ENCODE measurements at regions not wholly inside any gene's neighbourhood (a gene's known extent, or its start where the extent isn't known, plus 50 kb on each side); places are given as distances from the start of the nearest gene placed in this dataset.
"Not testable (repeated sequence)": the region's sequence is repeated elsewhere in the genome, so short reads cannot be mapped to it uniquely, and the experiment has no call there.

- not testable (repeated sequence) for H4K20me1 ChIP-seq (ENCODE audit: control insufficient read depth, insufficient read depth, low read depth, low read length); H3K4me3 ChIP-seq (ENCODE audit: low read length); H3K27ac ChIP-seq (ENCODE audit: low read depth, low read length); H3K27me3 ChIP-seq (ENCODE audit: control insufficient read depth, low read length); H3K9me2 ChIP-seq (replicated peaks; ENCODE audit: control insufficient read depth, low read length); H3K9me3 ChIP-seq (ENCODE audit: control insufficient read depth, insufficient read depth, low read length); H3K4me2 ChIP-seq (ENCODE audit: low read length); H3K79me2 ChIP-seq (ENCODE audit: control insufficient read depth, low read length); H3F3A ChIP-seq (ENCODE audit: control insufficient read depth, insufficient read depth); H3K4me1 ChIP-seq (ENCODE audit: control insufficient read depth, low read length); H3K36me3 ChIP-seq (ENCODE audit: control insufficient read depth, low read length)
Observed at GRCh38 chr9:97248252-97248651, 59.2 kb upstream of the CCDC180 start.

GRCh38 chr9:97243606-97244005, 63.9 kb upstream of the CCDC180 start:
- no peaks in the 10 kb centered on the region for H3F3A ChIP-seq (ENCODE audit: control insufficient read depth, insufficient read depth)
- H3K27me3 ChIP-seq (ENCODE audit: control insufficient read depth, low read length), result peaks cover 8% of the 10 kb centered on the region
- no peaks in the 10 kb centered on the region for H3K36me3 ChIP-seq (ENCODE audit: control insufficient read depth, low read length)
- no peak for TF ChIP-seq EZH2phosphoT487 (IDR thresholded peaks at IDR 0.05; ENCODE audit: borderline replicate concordance, low read length)
- TF ChIP-seq CTCF (IDR thresholded peaks at IDR 0.05; ENCODE audit: low read depth, low read length, poor library complexity, severe bottlenecking), result no peak
- no peaks in the 10 kb centered on the region for H4K20me1 ChIP-seq (ENCODE audit: control insufficient read depth, insufficient read depth, low read depth, low read length)
- H3K4me2 ChIP-seq (ENCODE audit: low read length), result no peak overlapping the region
- no peaks in the 10 kb centered on the region for H3K4me1 ChIP-seq (ENCODE audit: control insufficient read depth, low read length)
- H3K9me2 ChIP-seq (replicated peaks; ENCODE audit: control insufficient read depth, low read length), result no peaks in the 10 kb centered on the region
- H3K4me3 ChIP-seq (ENCODE audit: low read length), result no peak overlapping the region
- H3K79me2 ChIP-seq (ENCODE audit: control insufficient read depth, low read length), result no peaks in the 10 kb centered on the region
- no peak overlapping the region for H3K27ac ChIP-seq (ENCODE audit: low read depth, low read length)
- H3K9me3 ChIP-seq (ENCODE audit: control insufficient read depth, insufficient read depth, low read length), result no peaks in the 10 kb centered on the region

- H3K9me2 ChIP-seq (replicated peaks; ENCODE audit: control insufficient read depth, low read length); H3K79me2 ChIP-seq (ENCODE audit: control insufficient read depth, low read length); H3K36me3 ChIP-seq (ENCODE audit: control insufficient read depth, low read length); H3K4me1 ChIP-seq (ENCODE audit: control insufficient read depth, low read length); H3K4me3 ChIP-seq (ENCODE audit: low read length); H3K9me3 ChIP-seq (ENCODE audit: control insufficient read depth, insufficient read depth, low read length); H3F3A ChIP-seq (ENCODE audit: control insufficient read depth, insufficient read depth); H3K4me2 ChIP-seq (ENCODE audit: low read length); H3K27ac ChIP-seq (ENCODE audit: low read depth, low read length); H4K20me1 ChIP-seq (ENCODE audit: control insufficient read depth, insufficient read depth, low read depth, low read length): not testable (repeated sequence)
- H3K27me3 ChIP-seq (ENCODE audit: control insufficient read depth, low read length), result peaks cover 15% of the 10 kb centered on the region
Observed at GRCh38 chr9:97241430-97241829, 66.0 kb upstream of the CCDC180 start.

- no peak overlapping the region for H3K27ac ChIP-seq (ENCODE audit: low read depth, low read length)
- H3K4me1 ChIP-seq (ENCODE audit: control insufficient read depth, low read length), result no peaks in the 10 kb centered on the region
- H3K9me2 ChIP-seq (replicated peaks; ENCODE audit: control insufficient read depth, low read length), result no peaks in the 10 kb centered on the region
- no peaks in the 10 kb centered on the region for H4K20me1 ChIP-seq (ENCODE audit: control insufficient read depth, insufficient read depth, low read depth, low read length)
- H3K4me3 ChIP-seq (ENCODE audit: low read length), result peak overlapping the region; percentile 44
- H3K4me2 ChIP-seq (ENCODE audit: low read length), result peak overlapping the region; percentile 39
- no peaks in the 10 kb centered on the region for H3F3A ChIP-seq (ENCODE audit: control insufficient read depth, insufficient read depth)
- H3K27me3 ChIP-seq (ENCODE audit: control insufficient read depth, low read length), result peaks cover 15% of the 10 kb centered on the region
- TF ChIP-seq CTCF (IDR thresholded peaks at IDR 0.05; ENCODE audit: low read depth, low read length, poor library complexity, severe bottlenecking) (no peak), EZH2phosphoT487 (IDR thresholded peaks at IDR 0.05; ENCODE audit: borderline replicate concordance, low read length) (no peak)
- no peaks in the 10 kb centered on the region for H3K9me3 ChIP-seq (ENCODE audit: control insufficient read depth, insufficient read depth, low read length)
- H3K36me3 ChIP-seq (ENCODE audit: control insufficient read depth, low read length), result no peaks in the 10 kb centered on the region
- H3K79me2 ChIP-seq (ENCODE audit: control insufficient read depth, low read length), result no peaks in the 10 kb centered on the region
Observed at GRCh38 chr9:97237951-97238889, 69.2 kb upstream of the CCDC180 start.

Data from DOHH2 (cell line).